NCI-H748 (cell line): ENCODE measurements at regions not wholly inside any gene's neighbourhood (a gene's known extent, or its start where the extent isn't known, plus 50 kb on each side); places are given as distances from the start of the nearest gene placed in this dataset.
A peak's percentile ranks its signal among the peaks of the same experiment; 100 is the strongest.

Experiments
- DNase-seq: peaks from one replicate; lab custom pipeline; 2025; ENCODE audit not compliant: unreplicated experiment; lab: John Stamatoyannopoulos, UW

DNA sequence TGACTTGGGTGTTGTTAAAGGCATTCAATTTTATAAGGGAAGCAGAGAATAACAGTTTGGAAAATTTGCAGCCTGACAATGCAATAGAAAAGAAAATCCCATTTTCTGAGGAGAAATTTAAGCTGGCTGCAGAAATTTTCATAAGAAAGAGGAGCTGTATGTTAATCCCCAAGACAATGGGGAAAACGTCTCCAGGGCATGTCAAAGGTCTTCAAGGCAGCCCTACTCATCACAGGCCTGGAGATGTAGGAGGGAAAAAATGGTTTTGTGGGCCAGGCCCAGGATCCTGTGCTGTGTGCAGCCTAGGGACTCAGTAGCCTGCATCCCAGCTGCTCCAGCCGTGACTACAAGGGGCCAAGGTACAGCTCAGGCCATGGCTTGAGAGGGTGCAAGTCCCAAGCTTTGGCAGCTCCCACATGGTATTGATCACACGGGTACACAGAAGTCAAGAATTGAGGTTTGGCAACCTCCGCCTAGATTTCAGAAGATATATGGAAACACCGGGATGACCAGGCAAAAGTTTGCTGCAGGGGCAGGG is 846.4 kb downstream of the C12orf50 start:
- DNase-seq = no peak

- DNase-seq = no peak
Measured at GRCh38 chr12:87171356-87171755, 857.8 kb downstream of the C12orf50 start.

- DNase-seq = no peak
Measured at GRCh38 chr12:87169010-87169409, 860.2 kb downstream of the C12orf50 start.

- peak; percentile 24 for DNase-seq
Measured at GRCh38 chr12:87165733-87166375, 863.3 kb downstream of the C12orf50 start.

DNA sequence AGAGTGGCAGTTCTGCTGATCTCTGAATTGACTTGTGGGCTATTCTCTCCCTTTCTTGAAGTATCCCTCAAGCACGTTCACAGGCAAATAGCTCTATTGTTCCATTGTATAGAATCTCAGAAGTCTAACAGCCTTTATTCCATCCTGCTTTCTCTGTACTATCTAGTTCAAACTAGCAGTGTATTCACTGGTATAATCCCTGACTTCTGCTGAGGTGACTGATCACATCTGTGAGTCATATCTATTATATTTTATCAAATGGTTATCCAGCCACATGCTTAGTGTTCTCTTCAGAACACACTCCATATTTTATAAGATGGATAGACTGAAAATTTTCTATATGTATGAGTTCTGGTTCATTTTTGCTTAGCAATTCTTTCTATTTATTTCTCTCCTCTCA is 866.1 kb downstream of the C12orf50 start:
- DNase-seq = no peak

GRCh38 chr12:87160848-87161601 is 868.2 kb downstream of the C12orf50 start:
- no peak for DNase-seq

DNA sequence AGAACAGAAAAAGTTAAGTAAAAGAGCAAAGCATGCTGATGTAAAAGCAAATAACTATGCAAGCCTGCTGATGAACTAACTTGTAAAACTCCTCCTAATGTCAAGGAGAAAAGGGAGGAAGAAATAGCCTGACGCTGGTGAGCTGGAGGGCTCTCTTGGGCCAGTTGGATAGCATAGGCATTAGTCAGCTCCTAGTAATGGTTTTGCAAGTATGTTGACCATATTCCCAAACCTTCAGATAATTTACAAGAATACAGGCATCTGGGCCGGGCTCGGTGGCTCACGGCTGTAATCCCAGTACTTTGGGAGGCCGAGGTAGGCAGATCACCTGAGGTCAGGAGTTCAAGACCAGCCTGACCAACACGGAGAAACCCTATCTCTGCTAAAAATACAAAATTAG is 871.4 kb downstream of the C12orf50 start:
- DNase-seq = no peak

DNA sequence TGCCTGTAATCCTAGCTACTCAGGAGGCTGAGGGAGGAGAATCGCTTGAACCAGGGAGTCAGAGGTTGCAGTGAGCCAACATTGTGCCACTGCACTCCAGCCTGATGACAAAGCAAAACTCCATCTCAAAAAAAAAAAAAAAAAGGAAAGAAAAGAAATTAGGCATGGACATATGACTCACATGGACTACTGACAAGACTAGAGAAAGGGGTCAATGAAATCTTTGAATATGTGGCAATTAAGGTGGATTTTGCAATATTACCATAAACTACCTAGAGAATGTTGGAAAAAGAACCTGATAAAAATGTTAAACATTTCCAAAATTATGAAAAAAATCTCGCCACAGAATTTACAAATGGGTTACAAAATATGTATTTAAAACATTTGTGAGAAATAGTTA is 873.6 kb downstream of the C12orf50 start:
- DNase-seq = no peak

GRCh38 chr12:87152841-87153528 is 876.2 kb downstream of the C12orf50 start:
- no peak for DNase-seq

- DNase-seq = no peak
Measured at GRCh38 chr12:87152075-87152474, 877.1 kb downstream of the C12orf50 start.

DNA sequence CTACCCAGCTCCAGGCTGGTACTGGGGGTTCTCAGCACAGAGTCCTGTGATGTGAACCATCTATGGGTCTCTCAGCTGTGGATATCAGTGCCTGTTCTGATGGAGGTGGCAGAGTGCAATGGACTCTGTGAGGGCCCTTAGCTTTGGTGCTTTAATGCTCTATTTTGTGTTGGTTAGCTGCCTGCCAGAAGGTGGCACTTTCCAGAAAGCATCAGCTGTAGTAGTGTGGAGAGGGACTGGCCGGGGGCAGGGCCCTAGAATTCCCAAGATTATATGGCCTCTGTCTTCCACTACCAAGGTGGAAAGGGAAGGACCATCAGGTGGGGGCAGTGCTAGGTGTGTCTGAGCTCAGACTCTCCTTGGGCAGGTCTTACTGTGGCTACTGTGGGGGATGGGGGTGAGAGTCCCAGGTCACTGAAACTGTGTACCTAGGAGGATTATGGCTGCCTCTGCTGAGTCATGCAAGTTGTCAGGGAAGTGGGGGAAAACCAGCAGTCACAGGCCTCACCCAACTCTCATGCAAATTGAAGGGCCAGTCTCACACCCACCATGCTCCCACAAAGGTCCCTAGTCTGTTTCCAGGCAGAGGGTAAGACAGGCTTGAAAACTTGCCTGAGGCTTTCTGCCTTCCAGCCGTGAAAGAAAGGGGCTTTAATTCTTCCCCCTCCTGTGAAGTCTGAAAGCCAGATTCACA is 878.1 kb downstream of the C12orf50 start:
- DNase-seq = no peak

- no peak for DNase-seq
Measured at GRCh38 chr12:87142342-87142741, 886.2 kb upstream of the MGAT4C start.

DNA sequence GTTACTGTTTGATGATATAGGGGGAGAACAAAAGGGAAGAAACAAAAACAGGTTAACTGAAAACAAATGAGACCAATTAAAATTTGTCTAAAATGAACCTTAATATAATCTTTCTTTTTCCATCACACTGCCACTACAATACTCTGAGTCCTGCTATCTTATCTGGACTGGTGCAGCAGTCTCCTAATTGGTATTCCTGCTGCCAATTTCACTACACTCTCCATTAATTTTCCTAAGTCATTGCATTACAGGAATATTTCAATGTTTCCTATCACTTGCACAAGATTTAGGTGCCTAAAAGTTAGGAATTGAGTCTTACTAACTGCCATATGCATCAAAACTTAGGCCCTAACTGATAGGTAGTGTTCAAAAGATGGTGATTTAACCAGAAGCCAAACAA is 884.9 kb upstream of the MGAT4C start:
- DNase-seq = no peak

DNA sequence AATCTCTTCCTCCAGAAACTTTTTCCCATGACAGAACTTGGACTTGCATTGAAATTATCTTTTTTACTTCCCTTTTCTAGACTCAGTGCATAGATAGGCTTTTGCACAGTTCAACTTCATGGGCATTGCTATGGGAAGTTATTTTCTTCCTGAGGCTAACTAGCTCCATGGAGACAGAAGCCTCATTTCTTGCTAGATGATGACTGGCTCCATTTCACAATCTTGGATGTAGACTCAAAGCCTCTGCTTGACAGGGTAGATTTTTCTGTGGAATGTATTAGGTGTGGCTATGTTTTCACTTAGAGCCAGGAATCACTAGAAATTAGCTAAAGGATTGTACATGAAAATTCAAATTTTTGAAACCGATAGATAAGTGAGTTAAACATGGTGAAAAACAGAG is 884.1 kb upstream of the MGAT4C start:
- DNase-seq = no peak

DNA sequence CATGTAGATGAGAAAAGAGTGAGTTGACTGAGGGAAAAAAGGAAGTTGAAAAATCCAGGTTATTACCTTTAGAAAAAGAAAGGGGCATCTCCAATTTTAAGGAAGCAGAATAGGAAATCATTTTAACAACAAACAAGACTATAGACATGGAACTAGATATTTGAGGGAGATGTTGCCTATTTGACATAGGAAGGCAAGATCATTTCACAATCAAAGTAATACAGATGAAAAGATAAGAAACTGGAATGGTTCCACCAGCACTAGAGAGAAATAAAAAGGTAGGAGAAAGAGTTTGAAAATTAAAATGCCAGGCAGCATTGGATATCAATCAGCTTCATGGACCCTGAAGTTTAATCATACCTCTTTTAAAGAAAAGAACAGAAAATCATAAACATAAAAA is 881.0 kb upstream of the MGAT4C start:
- no peak for DNase-seq

- no peak for DNase-seq
Measured at GRCh38 chr12:87136330-87136976, 880.3 kb upstream of the MGAT4C start.

DNA sequence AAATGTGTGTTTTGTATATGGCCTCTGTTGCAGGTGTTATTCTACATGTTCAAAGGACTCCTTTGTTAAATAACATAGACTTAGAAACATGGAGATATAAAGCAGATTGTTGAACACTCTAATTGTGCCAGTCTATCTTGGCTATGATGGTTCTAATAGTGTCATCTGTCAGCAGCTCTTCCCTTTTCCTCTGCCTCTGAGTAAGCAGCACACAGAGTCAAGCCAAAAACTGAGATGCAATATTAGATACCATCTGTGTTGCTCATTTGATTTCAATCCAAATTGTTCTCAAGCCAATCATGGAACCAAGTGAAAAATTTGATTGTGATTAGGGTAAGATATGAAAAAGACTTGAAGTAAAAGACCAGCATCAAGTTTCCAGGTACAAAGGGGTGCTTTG is 871.1 kb upstream of the MGAT4C start:
- no peak for DNase-seq

DNA sequence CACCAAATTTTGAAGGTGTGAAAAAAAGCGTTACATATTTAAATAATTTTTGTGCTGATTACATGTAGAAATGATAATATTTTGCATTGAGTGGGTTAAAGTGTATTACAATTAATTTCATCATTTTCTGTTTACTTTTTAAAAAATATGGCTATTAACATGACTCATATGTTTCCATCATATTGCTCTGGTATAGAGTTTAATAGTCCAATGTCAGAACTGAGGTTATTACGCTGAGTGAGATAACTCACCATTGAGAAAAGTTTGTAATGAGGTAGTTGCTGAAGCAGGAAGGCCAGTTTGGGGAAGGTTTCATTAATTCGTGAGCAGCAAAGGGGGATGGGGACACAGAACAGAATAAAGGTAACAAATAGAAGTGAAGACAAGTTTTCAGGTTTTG is 865.7 kb upstream of the MGAT4C start:
- DNase-seq = no peak

DNA sequence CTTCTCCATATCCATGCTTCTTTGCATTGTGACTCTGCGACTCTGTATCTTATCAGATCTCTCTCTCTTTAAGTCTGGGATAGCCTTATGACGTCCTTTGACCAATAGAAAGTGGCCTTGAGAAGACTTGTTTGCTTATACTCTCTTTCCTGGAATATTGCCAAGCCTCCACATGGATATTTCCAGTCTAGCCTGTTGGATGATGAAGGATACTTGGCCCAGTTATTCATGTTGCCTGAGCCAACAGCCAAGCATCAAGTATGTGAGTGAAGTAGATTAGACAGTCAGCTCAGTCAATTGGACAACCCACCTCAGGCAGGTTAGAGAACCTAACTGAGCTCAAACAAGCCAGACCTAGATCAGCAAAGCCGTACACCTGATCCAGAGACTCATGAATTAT is 864.2 kb upstream of the MGAT4C start:
- peak; percentile 61 for DNase-seq

GRCh38 chr12:87119713-87120112 is 863.5 kb upstream of the MGAT4C start:
- DNase-seq = no peak

GRCh38 chr12:87117526-87117925 is 861.3 kb upstream of the MGAT4C start:
- peak; percentile 8 for DNase-seq
